MCF 10A (cell line): ENCODE measurements at regions not wholly inside any gene's neighbourhood (a gene's known extent, or its start where the extent isn't known, plus 50 kb on each side); places are given as distances from the start of the nearest gene placed in this dataset.

Source experiments
- BruUV-seq: library from RNA; stranded (reverse); fragments of 400-500 nt; replicated peaks from 2 replicates; lab custom pipeline; 2021; lab: Mats Ljungman, UMichigan
- CTCF ChIA-PET: fragments of 300-600 bp; sonication (Branson Sonifier 250); formaldehyde crosslinking; extraction: SDS; loops from one replicate; lab custom pipeline; 2021; ENCODE audit warnings: antibody characterized with exemption, inconsistent platforms; lab: Yijun Ruan, JAX
- POLR2A ChIA-PET: fragments of 300-600, 350-650 bp; sonication (Branson Sonifier 250); formaldehyde crosslinking; extraction: SDS; loops from one replicate; lab custom pipeline; 2020; ENCODE audit warnings: antibody characterized with exemption, inconsistent platforms; lab: Yijun Ruan, JAX
- DNase-seq: peaks from one replicate; pipeline ENCODE4 v3.0.0-alpha.2; 2018; ENCODE audit not compliant: unreplicated experiment
- H3K27ac Mint-ChIP-seq: one replicate; pipeline ENCODE4 v1.8.0; 2022; ENCODE audit warnings: mild to moderate bottlenecking, low read depth, mixed read lengths; ENCODE audit not compliant: unreplicated experiment
- H3K27me3 Mint-ChIP-seq: one replicate; pipeline ENCODE4 v1.8.0; 2022; ENCODE audit warnings: mixed read lengths; ENCODE audit not compliant: insufficient read depth, unreplicated experiment
- H3K36me3 Mint-ChIP-seq: one replicate; pipeline ENCODE4 v1.8.0; 2022; ENCODE audit warnings: mild to moderate bottlenecking, moderate library complexity, mixed read lengths; ENCODE audit not compliant: insufficient read depth, unreplicated experiment
- H3K4me1 Mint-ChIP-seq: one replicate; pipeline ENCODE4 v1.8.0; 2022; ENCODE audit warnings: mixed read lengths; ENCODE audit not compliant: insufficient read depth, unreplicated experiment
- H3K4me3 Mint-ChIP-seq: one replicate; pipeline ENCODE4 v1.8.0; 2022; ENCODE audit warnings: mild to moderate bottlenecking, moderate library complexity, mixed read lengths; ENCODE audit not compliant: unreplicated experiment
- H3K9me3 Mint-ChIP-seq: one replicate; pipeline ENCODE4 v1.8.0; 2022; ENCODE audit warnings: mixed read lengths; ENCODE audit not compliant: unreplicated experiment
- intact Hi-C: fragments of 100-400 bp; cut with micrococcal nuclease; formaldehyde crosslinking; loops from 2 replicates; pipeline ENCODE4 v1.14.1; 2022
- TF ChIP-seq, protein P1 (sequence below): fragments of 200-600 bp; IDR thresholded peaks from one replicate; pipeline ENCODE4 v1.8.0; 2022; ENCODE audit warnings: antibody characterized with exemption, mild to moderate bottlenecking; ENCODE audit not compliant: unreplicated experiment

DNA sequence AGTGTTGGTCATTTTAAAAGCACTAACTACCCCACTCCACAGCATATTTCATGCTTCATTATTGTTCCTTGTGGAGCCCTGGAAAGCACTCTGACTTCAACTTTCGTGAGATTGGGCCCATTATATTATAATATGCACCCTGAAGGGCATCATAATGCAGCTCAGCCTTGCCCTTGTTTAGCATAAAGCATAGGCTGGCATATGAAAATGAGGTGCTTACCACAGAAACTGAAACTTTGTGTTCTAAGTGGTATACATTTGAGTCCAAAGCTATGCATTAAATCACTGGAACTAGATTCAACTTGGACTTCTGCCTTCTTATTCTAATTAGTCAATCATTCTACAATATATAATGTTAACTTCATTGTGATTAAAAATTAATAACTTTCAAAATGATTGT lies 1027.9 kb downstream of the STIM2 start:
- DNase-seq: no peak
- TF ChIP-seq, protein P1, sequence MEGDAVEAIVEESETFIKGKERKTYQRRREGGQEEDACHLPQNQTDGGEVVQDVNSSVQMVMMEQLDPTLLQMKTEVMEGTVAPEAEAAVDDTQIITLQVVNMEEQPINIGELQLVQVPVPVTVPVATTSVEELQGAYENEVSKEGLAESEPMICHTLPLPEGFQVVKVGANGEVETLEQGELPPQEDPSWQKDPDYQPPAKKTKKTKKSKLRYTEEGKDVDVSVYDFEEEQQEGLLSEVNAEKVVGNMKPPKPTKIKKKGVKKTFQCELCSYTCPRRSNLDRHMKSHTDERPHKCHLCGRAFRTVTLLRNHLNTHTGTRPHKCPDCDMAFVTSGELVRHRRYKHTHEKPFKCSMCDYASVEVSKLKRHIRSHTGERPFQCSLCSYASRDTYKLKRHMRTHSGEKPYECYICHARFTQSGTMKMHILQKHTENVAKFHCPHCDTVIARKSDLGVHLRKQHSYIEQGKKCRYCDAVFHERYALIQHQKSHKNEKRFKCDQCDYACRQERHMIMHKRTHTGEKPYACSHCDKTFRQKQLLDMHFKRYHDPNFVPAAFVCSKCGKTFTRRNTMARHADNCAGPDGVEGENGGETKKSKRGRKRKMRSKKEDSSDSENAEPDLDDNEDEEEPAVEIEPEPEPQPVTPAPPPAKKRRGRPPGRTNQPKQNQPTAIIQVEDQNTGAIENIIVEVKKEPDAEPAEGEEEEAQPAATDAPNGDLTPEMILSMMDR: no peak
- ChIA-PET POLR2A (no interaction called here), CTCF (interaction anchor here (0.6 to 0.9 kb wide), 2 partner anchors 18 to 1856 kb away, joined by 3 to 6 read pairs; no protein-coding TSS in a partner anchor)
- no peak overlapping the region for H3K4me3 Mint-ChIP-seq
- H3K27me3 Mint-ChIP-seq: no peaks in the 10 kb centered on the region
- no peak overlapping the region for H3K27ac Mint-ChIP-seq
- intact Hi-C loops: no loop called here
- no TSS peak for BruUV-seq
- peaks cover 9% of the 10 kb centered on the region for H3K4me1 Mint-ChIP-seq
- no peaks in the 10 kb centered on the region for H3K9me3 Mint-ChIP-seq
- no peaks in the 10 kb centered on the region for H3K36me3 Mint-ChIP-seq

DNA sequence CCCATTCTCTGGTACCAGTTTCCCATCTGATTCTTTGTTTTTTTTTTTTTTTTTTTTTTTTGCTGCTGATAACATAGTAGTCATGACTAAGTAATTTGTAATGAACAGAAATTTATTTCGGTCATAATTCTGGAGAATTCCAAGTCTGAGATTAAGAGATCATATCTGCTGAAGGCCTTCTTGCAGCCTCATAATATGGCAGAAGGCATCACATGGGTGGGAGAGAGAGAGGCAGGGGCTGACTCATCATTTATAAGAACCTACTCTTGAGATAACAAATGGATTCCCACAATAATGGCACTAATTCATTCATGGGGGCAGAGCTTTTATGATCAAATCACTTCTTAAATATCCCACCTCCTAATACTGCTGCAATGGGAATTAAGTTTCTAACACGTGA lies 1034.3 kb downstream of the STIM2 start:
- H3K4me1 Mint-ChIP-seq: no peaks in the 10 kb centered on the region
- TF ChIP-seq, protein P1: no peak
- H3K9me3 Mint-ChIP-seq: no peaks in the 10 kb centered on the region
- H3K4me3 Mint-ChIP-seq: no peak overlapping the region
- BruUV-seq: no TSS peak
- ChIA-PET CTCF (interaction anchor here (0.6 kb wide), 1 partner anchor 722 kb away, joined by 3 read pairs; no protein-coding TSS in a partner anchor), POLR2A (no interaction called here)
- H3K27me3 Mint-ChIP-seq: no peaks in the 10 kb centered on the region
- no peaks in the 10 kb centered on the region for H3K36me3 Mint-ChIP-seq
- no peak for DNase-seq
- H3K27ac Mint-ChIP-seq: no peak overlapping the region
- intact Hi-C loops: no loop called here

DNA sequence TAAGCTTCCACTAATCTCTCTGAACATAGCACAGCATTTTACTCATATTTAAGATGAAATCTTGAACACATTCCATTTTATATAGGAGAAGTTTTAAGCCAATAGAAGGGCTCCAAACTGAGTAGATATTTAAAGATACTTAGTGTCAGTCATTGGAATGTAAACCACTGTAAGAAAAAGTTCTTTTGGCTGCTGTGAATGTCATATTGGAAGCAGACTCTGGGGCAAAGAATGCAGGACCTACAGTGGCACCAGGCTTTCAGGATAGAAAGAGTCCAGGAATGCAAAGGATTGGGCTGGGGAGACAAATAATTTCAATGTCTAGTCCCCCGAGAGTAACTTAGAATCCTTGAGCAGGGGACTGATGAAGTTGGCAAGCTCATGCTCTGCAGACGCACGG lies 1047.7 kb downstream of the STIM2 start:
- ChIA-PET CTCF (no interaction called here), POLR2A (no interaction called here)
- BruUV-seq: no TSS peak
- H3K36me3 Mint-ChIP-seq: no peaks in the 10 kb centered on the region
- H3K9me3 Mint-ChIP-seq: no peaks in the 10 kb centered on the region
- no peaks in the 10 kb centered on the region for H3K27me3 Mint-ChIP-seq
- TF ChIP-seq, protein P1: no peak
- DNase-seq: no peak
- no peak overlapping the region for H3K27ac Mint-ChIP-seq
- H3K4me3 Mint-ChIP-seq: no peak overlapping the region
- H3K4me1 Mint-ChIP-seq: no peaks in the 10 kb centered on the region
- intact Hi-C loops: no loop called here

DNA sequence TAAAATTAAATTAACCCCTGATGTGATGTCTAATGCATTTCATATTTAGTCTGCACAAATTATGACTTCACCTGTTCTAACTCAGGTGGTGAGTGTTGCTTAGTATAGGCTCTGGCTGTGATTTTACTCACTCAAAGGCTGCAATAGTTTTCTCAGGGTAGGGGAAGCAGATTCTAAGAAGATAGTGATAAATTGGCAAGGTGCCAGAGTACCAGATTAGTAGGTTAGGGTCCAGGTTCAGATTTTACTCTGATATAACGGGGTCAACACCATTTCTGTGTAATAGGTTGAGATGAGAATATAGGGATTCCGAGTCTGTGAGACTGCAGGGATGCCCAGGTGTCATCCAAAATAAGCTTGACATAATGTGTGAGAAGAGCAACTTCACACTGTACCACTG lies 1049.6 kb downstream of the STIM2 start:
- Mint-ChIP-seq H3K36me3 (no peaks in the 10 kb centered on the region), H3K4me1 (no peaks in the 10 kb centered on the region), H3K4me3 (no peak overlapping the region), H3K9me3 (no peaks in the 10 kb centered on the region), H3K27me3 (no peaks in the 10 kb centered on the region), H3K27ac (no peak overlapping the region)
- BruUV-seq: no TSS peak
- ChIA-PET CTCF (no interaction called here), POLR2A (no interaction called here)
- intact Hi-C loops: no loop called here
- TF ChIP-seq, protein P1: no peak
- no peak for DNase-seq
